ENCODE measurements at regions not wholly inside any gene's neighbourhood (a gene's known extent, or its start where the extent isn't known, plus 50 kb on each side); places are given as distances from the start of the nearest gene placed in this dataset.
A peak's percentile ranks its signal among the peaks of the same experiment; 100 is the strongest.

DNA sequence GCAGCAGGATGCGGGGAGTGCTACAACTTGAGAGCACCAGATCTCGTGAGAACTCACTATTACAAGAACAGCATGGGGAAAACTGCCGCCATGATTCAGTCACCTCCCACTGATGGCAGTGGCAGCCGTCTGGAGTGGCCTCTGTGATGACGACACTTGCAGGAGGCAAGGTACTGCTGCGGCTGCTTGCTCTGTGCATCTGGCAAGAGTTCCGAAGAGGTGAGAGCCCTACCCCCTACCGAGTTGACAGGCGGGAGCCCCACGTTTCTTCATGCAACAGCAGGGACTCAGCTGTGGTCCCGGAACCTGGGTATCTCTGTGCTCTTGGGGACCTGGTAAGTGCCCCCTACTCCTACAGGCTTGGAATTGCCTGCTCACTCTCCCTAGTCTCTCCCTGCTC, 1672.7 kb upstream of the TMEFF2 start:
- ChIA-PET CTCF (no interaction called here), POLR2A (no interaction called here)
- WGBS (ENCODE audit: missing lambda C conversion rate): 81% methylated on average over 9 of the region's 11 CpGs
- FAIRE-seq (no peak), DNase-seq (ENCODE audit: low read depth in 1 of 2, low spot score in 1 of 2) (no peak), ATAC-seq (no peak)
- no peaks in the 10 kb centered on the region for H3K4me1 ChIP-seq
- H3K9me3 ChIP-seq: no peaks in the 10 kb centered on the region
- H3K27ac ChIP-seq: no peak overlapping the region
- TF ChIP-seq FOSB (CRISPR knock-in tag; IDR thresholded peaks at IDR 0.05) (no peak), HOXB5 (CRISPR knock-in tag; IDR thresholded peaks at IDR 0.05) (no peak), NR3C1 (IDR thresholded peaks at IDR 0.05) (no peak), JUNB (IDR thresholded peaks at IDR 0.05) (no peak), HOXA7 (CRISPR knock-in tag; IDR thresholded peaks at IDR 0.05) (no peak), TFCP2L1 (CRISPR knock-in tag; IDR thresholded peaks at IDR 0.05) (no peak), RNF2 (IDR thresholded peaks at IDR 0.05; ENCODE audit: borderline replicate concordance, low read depth) (no peak), ESRRA (IDR thresholded peaks at IDR 0.05; ENCODE audit: borderline replicate concordance, low read length) (no peak), ELK1 (IDR thresholded peaks at IDR 0.05; ENCODE audit: low read depth, low read length) (no peak), FOSL2 (IDR thresholded peaks at IDR 0.05) (no peak), FOSL2 (CRISPR knock-in tag; IDR thresholded peaks at IDR 0.05) (no peak), MAZ (IDR thresholded peaks at IDR 0.05; ENCODE audit: borderline replicate concordance, low read depth, low read length) (no peak), SMC3 (IDR thresholded peaks at IDR 0.05) (no peak), NFE2L2 (conservative IDR thresholded peaks at IDR 0.05; ENCODE audit: low read length) (no peak), CHD2 (IDR thresholded peaks at IDR 0.05; ENCODE audit: low read length, partially characterized antibody) (no peak), POLR2AphosphoS2 (conservative IDR thresholded peaks at IDR 0.05; ENCODE audit: low read length) (no peak)
- TF ChIP-seq, protein P1, sequence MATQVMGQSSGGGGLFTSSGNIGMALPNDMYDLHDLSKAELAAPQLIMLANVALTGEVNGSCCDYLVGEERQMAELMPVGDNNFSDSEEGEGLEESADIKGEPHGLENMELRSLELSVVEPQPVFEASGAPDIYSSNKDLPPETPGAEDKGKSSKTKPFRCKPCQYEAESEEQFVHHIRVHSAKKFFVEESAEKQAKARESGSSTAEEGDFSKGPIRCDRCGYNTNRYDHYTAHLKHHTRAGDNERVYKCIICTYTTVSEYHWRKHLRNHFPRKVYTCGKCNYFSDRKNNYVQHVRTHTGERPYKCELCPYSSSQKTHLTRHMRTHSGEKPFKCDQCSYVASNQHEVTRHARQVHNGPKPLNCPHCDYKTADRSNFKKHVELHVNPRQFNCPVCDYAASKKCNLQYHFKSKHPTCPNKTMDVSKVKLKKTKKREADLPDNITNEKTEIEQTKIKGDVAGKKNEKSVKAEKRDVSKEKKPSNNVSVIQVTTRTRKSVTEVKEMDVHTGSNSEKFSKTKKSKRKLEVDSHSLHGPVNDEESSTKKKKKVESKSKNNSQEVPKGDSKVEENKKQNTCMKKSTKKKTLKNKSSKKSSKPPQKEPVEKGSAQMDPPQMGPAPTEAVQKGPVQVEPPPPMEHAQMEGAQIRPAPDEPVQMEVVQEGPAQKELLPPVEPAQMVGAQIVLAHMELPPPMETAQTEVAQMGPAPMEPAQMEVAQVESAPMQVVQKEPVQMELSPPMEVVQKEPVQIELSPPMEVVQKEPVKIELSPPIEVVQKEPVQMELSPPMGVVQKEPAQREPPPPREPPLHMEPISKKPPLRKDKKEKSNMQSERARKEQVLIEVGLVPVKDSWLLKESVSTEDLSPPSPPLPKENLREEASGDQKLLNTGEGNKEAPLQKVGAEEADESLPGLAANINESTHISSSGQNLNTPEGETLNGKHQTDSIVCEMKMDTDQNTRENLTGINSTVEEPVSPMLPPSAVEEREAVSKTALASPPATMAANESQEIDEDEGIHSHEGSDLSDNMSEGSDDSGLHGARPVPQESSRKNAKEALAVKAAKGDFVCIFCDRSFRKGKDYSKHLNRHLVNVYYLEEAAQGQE (IDR thresholded peaks at IDR 0.05): no peak
- H3K4me2 ChIP-seq: no peak overlapping the region
- H3K4me3 ChIP-seq: no peak overlapping the region

DNA sequence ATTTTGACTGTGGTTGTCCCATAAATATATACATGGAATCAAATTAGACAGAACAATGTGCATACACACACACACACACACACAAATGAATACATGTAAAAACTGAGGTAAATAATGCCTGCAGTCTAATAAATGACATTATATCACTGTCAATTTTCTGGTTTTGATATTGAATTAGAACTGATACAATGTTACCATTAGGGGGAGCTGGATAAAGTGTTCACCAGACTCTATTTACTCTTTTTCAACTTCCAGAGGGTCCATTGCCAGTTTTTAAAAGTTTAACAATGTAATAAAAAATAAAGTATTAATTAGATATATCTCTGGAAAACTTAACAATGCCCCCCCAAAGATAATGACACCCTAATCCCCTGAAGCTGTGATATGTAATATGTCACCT, 1666.8 kb upstream of the TMEFF2 start:
- Histone ChIP-seq H3K4me3 (no peak overlapping the region), H3K27ac (no peak overlapping the region), H3K4me2 (no peak overlapping the region), H3K9me3 (no peaks in the 10 kb centered on the region), H3K4me1 (no peaks in the 10 kb centered on the region)
- ATAC-seq (no peak), DNase-seq (ENCODE audit: low read depth in 1 of 2, low spot score in 1 of 2) (no peak), FAIRE-seq (no peak)
- POLR2A ChIA-PET: no interaction called here
- TF ChIP-seq, protein P2, sequence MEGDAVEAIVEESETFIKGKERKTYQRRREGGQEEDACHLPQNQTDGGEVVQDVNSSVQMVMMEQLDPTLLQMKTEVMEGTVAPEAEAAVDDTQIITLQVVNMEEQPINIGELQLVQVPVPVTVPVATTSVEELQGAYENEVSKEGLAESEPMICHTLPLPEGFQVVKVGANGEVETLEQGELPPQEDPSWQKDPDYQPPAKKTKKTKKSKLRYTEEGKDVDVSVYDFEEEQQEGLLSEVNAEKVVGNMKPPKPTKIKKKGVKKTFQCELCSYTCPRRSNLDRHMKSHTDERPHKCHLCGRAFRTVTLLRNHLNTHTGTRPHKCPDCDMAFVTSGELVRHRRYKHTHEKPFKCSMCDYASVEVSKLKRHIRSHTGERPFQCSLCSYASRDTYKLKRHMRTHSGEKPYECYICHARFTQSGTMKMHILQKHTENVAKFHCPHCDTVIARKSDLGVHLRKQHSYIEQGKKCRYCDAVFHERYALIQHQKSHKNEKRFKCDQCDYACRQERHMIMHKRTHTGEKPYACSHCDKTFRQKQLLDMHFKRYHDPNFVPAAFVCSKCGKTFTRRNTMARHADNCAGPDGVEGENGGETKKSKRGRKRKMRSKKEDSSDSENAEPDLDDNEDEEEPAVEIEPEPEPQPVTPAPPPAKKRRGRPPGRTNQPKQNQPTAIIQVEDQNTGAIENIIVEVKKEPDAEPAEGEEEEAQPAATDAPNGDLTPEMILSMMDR (IDR thresholded peaks at IDR 0.05): peak; percentile 31
- TF ChIP-seq, protein P3, sequence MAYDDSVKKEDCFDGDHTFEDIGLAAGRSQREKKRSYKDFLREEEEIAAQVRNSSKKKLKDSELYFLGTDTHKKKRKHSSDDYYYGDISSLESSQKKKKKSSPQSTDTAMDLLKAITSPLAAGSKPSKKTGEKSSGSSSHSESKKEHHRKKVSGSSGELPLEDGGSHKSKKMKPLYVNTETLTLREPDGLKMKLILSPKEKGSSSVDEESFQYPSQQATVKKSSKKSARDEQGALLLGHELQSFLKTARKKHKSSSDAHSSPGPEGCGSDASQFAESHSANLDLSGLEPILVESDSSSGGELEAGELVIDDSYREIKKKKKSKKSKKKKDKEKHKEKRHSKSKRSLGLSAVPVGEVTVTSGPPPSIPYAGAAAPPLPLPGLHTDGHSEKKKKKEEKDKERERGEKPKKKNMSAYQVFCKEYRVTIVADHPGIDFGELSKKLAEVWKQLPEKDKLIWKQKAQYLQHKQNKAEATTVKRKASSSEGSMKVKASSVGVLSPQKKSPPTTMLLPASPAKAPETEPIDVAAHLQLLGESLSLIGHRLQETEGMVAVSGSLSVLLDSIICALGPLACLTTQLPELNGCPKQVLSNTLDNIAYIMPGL (CRISPR knock-in tag; IDR thresholded peaks at IDR 0.05; ENCODE audit: borderline replicate concordance): no peak
- no peak for TF ChIP-seq GATA3 (IDR thresholded peaks at IDR 0.05; ENCODE audit: borderline replicate concordance)
- TF ChIP-seq POLR2AphosphoS2 (conservative IDR thresholded peaks at IDR 0.05; ENCODE audit: low read length): no peak
- no peak for TF ChIP-seq ELK1 (IDR thresholded peaks at IDR 0.05; ENCODE audit: low read depth, low read length)
- CTCF ChIA-PET: no interaction called here
